SK-N-SH (cell line): ENCODE measurements at regions not wholly inside any gene's neighbourhood (a gene's known extent, or its start where the extent isn't known, plus 50 kb on each side); places are given as distances from the start of the nearest gene placed in this dataset.

Experiments
- CTCF ChIA-PET: fragments of 300-600, 350-600 bp; formaldehyde crosslinking; extraction: SDS; loops from one replicate; lab custom pipeline; 2021; lab: Yijun Ruan, JAX
- POLR2A ChIA-PET: fragments of 350-600 bp; sonication (Branson Sonifier 250); formaldehyde crosslinking; extraction: SDS; loops from one replicate; lab custom pipeline; 2020; ENCODE audit warnings: antibody characterized with exemption, inconsistent platforms; lab: Yijun Ruan, JAX
- DNase-seq: peaks from one replicate; pipeline ENCODE4 v3.0.0; 2012
- H2AFZ ChIP-seq: fragments of 200-600 bp; sonication (generic); 2 replicates; pipeline ENCODE4 v1.8.1; 2016; ENCODE audit warnings: antibody characterized with exemption, mild to moderate bottlenecking, low read depth
- H3F3A ChIP-seq: fragments of 200-600 bp; sonication (generic); replicated peaks from 2 replicates; pipeline ENCODE3; 2016; ENCODE audit warnings: antibody characterized with exemption, mild to moderate bottlenecking; ENCODE audit not compliant: insufficient read depth
- H3K27ac ChIP-seq, 2 experiments: fragments of 200-500 bp in 1 of 2; fragments of 200-600 bp in 1 of 2; sonication (Bioruptor generic) in 1 of 2; sonication (generic), shearing (Covaris generic) in 1 of 2; 2 replicates each; pipeline versions ENCODE4 v1.5.1 to v1.6.1; 2014 to 2016; ENCODE audit warnings: low read depth in 2 of 2, inconsistent platforms in 1 of 2, low read length in 1 of 2, mild to moderate bottlenecking in 1 of 2, mixed read lengths in 1 of 2
- H3K27me3 ChIP-seq: fragments of 200-600 bp; sonication (generic), shearing (Covaris generic); 2 replicates; pipeline ENCODE4 v1.6.1; 2016; ENCODE audit warnings: mixed run types; ENCODE audit not compliant: insufficient read depth
- H3K36me3 ChIP-seq, 2 experiments: fragments of 200-500 bp in 1 of 2; fragments of 200-600 bp in 1 of 2; sonication (Bioruptor generic) in 1 of 2; sonication (generic) in 1 of 2; replicated peaks in 1 of 2; 2 replicates each; pipeline versions ENCODE3 to v1.5.1; 2014 to 2016; ENCODE audit warnings: low read length in 1 of 2, mild to moderate bottlenecking in 1 of 2; ENCODE audit not compliant: insufficient read depth in 2 of 2, control insufficient read depth in 1 of 2
- H3K4me1 ChIP-seq, 2 experiments: fragments of 200-500 bp in 1 of 2; fragments of 200-600 bp in 1 of 2; sonication (Bioruptor generic) in 1 of 2; sonication (generic), shearing (Covaris generic) in 1 of 2; 2 replicates each; pipeline versions ENCODE4 v1.5.1 to v1.6.1; 2014 to 2016; ENCODE audit warnings: low read depth in 1 of 2, low read length in 1 of 2, mixed run types in 1 of 2; ENCODE audit not compliant: insufficient read depth in 2 of 2, control insufficient read depth in 1 of 2
- H3K4me2 ChIP-seq: fragments of 200-600 bp; sonication (generic), shearing (Covaris generic); 2 replicates; pipeline ENCODE4 v1.6.1; 2017; ENCODE audit warnings: mixed run types
- H3K4me3 ChIP-seq, 2 experiments: fragments of 200-500 bp in 1 of 2; fragments of 200-600 bp in 1 of 2; sonication (Bioruptor generic) in 1 of 2; sonication (generic), shearing (Covaris generic) in 1 of 2; 2 replicates each; pipeline versions ENCODE4 v1.5.1 to v1.8.1; 2014 to 2016; ENCODE audit warnings: low read depth in 2 of 2, inconsistent platforms in 1 of 2, low read length in 1 of 2, mild to moderate bottlenecking in 1 of 2, mixed read lengths in 1 of 2, moderate library complexity in 1 of 2
- H3K79me2 ChIP-seq: fragments of 200-600 bp; sonication (generic); 2 replicates; pipeline ENCODE4 v1.8.1; 2017; ENCODE audit warnings: mild to moderate bottlenecking; ENCODE audit not compliant: insufficient read depth
- H3K9ac ChIP-seq: fragments of 200-600 bp; sonication (generic); 2 replicates; pipeline ENCODE4 v1.6.1; 2017; ENCODE audit warnings: mixed run types
- H3K9me2 ChIP-seq: fragments of 200-600 bp; sonication (generic); 2 replicates; pipeline ENCODE4 v1.6.1; 2017; ENCODE audit warnings: mixed run types
- H3K9me3 ChIP-seq: fragments of 200-600 bp; sonication (generic); 2 replicates; pipeline ENCODE4 v1.6.1; 2017; ENCODE audit warnings: mixed run types, mild to moderate bottlenecking, moderate library complexity
- H4K20me1 ChIP-seq: fragments of 200-600 bp; sonication (generic); 2 replicates; pipeline ENCODE4 v1.6.1; 2017; ENCODE audit warnings: mild to moderate bottlenecking, mixed run types; ENCODE audit not compliant: insufficient read depth
- ELF1 ChIP-seq: IDR thresholded peaks from 2 replicates; pipeline ENCODE4 v1.4.0; 2012
- EP300 ChIP-seq, 2 experiments: IDR thresholded peaks; 2 replicates each; pipeline versions ENCODE4 v1.4.0 to v1.6.1; 2012; ENCODE audit warnings: borderline replicate concordance in 1 of 2, low read depth in 1 of 2, low read length in 1 of 2
- FOXJ3 ChIP-seq: sonication (generic); formaldehyde crosslinking; IDR thresholded peaks from 2 replicates; pipeline ENCODE4 v1.5.1; 2020; ENCODE audit warnings: mild to moderate bottlenecking, missing genetic modification reagents
- FOXM1 ChIP-seq: IDR thresholded peaks from 2 replicates; pipeline ENCODE4 v1.4.0; 2012; ENCODE audit warnings: low read depth, mild to moderate bottlenecking
- GABPA ChIP-seq: IDR thresholded peaks from 2 replicates; pipeline ENCODE4 v1.4.0; 2012; ENCODE audit warnings: low read depth, mild to moderate bottlenecking
- JUND ChIP-seq: IDR thresholded peaks from 2 replicates; pipeline ENCODE4 v1.4.0; 2012
- MEF2A ChIP-seq: IDR thresholded peaks from 2 replicates; pipeline ENCODE4 v1.4.0; 2012; ENCODE audit warnings: low read depth, borderline replicate concordance
- MXI1 ChIP-seq: IDR thresholded peaks from 2 replicates; pipeline ENCODE4 v1.6.1; 2012; ENCODE audit warnings: mild to moderate bottlenecking, low read depth, low read length, improper control_type of control experiment
- NFIC ChIP-seq: IDR thresholded peaks from 2 replicates; pipeline ENCODE4 v1.4.0; 2012; ENCODE audit warnings: borderline replicate concordance
- POLR2AphosphoS5 ChIP-seq: IDR thresholded peaks from 2 replicates; pipeline ENCODE4 v1.6.1; 2012; ENCODE audit warnings: low read depth, low read length
- RCOR1 ChIP-seq: fragments of 150-350 bp; IDR thresholded peaks from 2 replicates; pipeline ENCODE4 v1.6.1; 2017; ENCODE audit warnings: antibody characterized with exemption, low read length
- RFX5 ChIP-seq: IDR thresholded peaks from 2 replicates; pipeline ENCODE4 v1.6.1; 2012; ENCODE audit warnings: mild to moderate bottlenecking, improper control_type of control experiment, low read length
- RXRA ChIP-seq: IDR thresholded peaks from 2 replicates; pipeline ENCODE4 v1.4.0; 2012; ENCODE audit warnings: low read depth, mild to moderate bottlenecking, borderline replicate concordance
- TCF12 ChIP-seq: IDR thresholded peaks from 2 replicates; pipeline ENCODE4 v1.4.0; 2012
- WGBS: methylation state at CpG from one replicate; pipeline ENCODE4 v1.1.6; 2017; ENCODE audit warnings: low lambda C conversion rate; 5-methylcytosine and 5-hydroxymethylcytosine counted together
- TF ChIP-seq, protein P1 (sequence below): IDR thresholded peaks from 2 replicates; pipeline ENCODE4 v1.4.0; 2012; ENCODE audit warnings: low read depth, borderline replicate concordance
- TF ChIP-seq, protein P2 (sequence below): IDR thresholded peaks from 2 replicates; pipeline ENCODE4 v1.4.0; 2012; ENCODE audit warnings: low read depth
- TF ChIP-seq, protein P3 (sequence below): IDR thresholded peaks from 2 replicates; pipeline ENCODE4 v1.6.1; 2012; ENCODE audit warnings: mild to moderate bottlenecking, low read depth, low read length, moderate library complexity
- TF ChIP-seq, protein P4 (sequence below): IDR thresholded peaks from 2 replicates; pipeline ENCODE4; 2012
- TF ChIP-seq, protein P5 (sequence below): IDR thresholded peaks from 2 replicates; pipeline ENCODE4 v1.4.0; 2012; ENCODE audit warnings: low read depth, borderline replicate concordance
- TF ChIP-seq, protein P6 (sequence below): fragments of 200-600 bp; sonication (generic); IDR thresholded peaks from 2 replicates; pipeline ENCODE4 v1.6.1; 2017; ENCODE audit warnings: antibody characterized with exemption, mild to moderate bottlenecking, moderate library complexity

DNA sequence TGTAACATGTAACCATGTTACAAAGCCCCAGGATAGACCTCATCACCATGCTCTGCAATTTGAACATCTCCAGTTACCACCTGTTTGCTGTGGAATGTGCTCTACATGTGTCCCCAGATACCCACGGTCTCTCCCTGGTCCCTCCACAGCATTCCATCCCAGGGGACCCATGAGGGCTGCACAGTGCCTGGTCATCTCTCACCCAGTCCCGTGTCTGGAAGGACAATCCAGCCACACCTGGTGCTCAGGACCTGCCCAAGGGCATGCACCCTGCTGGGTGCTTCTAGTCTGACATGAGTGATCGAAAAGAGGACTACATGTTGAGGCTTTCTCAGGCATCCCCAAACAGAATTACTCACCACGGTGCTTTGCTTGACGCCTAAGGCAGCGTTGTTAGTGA lies 119.6 kb upstream of the ATP10A start (continued):
- TF ChIP-seq, protein P1, sequence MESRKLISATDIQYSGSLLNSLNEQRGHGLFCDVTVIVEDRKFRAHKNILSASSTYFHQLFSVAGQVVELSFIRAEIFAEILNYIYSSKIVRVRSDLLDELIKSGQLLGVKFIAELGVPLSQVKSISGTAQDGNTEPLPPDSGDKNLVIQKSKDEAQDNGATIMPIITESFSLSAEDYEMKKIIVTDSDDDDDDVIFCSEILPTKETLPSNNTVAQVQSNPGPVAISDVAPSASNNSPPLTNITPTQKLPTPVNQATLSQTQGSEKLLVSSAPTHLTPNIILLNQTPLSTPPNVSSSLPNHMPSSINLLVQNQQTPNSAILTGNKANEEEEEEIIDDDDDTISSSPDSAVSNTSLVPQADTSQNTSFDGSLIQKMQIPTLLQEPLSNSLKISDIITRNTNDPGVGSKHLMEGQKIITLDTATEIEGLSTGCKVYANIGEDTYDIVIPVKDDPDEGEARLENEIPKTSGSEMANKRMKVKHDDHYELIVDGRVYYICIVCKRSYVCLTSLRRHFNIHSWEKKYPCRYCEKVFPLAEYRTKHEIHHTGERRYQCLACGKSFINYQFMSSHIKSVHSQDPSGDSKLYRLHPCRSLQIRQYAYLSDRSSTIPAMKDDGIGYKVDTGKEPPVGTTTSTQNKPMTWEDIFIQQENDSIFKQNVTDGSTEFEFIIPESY, result no peak

DNA sequence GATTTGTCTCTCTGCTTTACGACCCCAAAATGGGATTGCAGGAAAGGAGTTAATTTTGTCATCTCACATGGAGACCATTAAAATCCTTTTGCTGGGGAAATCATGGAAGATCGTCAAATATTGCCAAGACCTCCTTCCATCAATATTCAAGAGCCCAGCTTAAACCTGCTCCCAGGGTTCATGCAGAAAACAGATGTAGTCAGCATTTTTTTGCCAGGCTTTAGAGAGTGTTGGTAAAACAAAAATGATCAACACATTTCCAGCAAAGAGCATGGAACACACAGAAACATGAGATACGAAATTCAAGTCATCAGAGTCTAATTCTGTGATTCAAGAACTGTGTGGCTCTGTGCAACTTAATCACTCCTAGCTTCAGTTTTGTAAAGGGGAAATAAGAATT lies 118.0 kb upstream of the ATP10A start:
- no peaks in the 10 kb centered on the region for H4K20me1 ChIP-seq
- H3K4me3 ChIP-seq, result no peak overlapping the region
- DNase-seq, result no peak
- WGBS, result 10% methylated on average over 3 of the region's 3 CpGs
- no peak overlapping the region for H3K9ac ChIP-seq
- no peaks in the 10 kb centered on the region for H3K27me3 ChIP-seq
- no peaks in the 10 kb centered on the region for H3K9me2 ChIP-seq
- H3K9me3 ChIP-seq, result no peaks in the 10 kb centered on the region
- POLR2A ChIA-PET, result no interaction called here
- no peaks in the 10 kb centered on the region for H3K79me2 ChIP-seq
- H3K4me2 ChIP-seq, result no peak overlapping the region
- TF ChIP-seq, protein P2, sequence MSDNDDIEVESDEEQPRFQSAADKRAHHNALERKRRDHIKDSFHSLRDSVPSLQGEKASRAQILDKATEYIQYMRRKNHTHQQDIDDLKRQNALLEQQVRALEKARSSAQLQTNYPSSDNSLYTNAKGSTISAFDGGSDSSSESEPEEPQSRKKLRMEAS, result no peak
- TF ChIP-seq, protein P3, sequence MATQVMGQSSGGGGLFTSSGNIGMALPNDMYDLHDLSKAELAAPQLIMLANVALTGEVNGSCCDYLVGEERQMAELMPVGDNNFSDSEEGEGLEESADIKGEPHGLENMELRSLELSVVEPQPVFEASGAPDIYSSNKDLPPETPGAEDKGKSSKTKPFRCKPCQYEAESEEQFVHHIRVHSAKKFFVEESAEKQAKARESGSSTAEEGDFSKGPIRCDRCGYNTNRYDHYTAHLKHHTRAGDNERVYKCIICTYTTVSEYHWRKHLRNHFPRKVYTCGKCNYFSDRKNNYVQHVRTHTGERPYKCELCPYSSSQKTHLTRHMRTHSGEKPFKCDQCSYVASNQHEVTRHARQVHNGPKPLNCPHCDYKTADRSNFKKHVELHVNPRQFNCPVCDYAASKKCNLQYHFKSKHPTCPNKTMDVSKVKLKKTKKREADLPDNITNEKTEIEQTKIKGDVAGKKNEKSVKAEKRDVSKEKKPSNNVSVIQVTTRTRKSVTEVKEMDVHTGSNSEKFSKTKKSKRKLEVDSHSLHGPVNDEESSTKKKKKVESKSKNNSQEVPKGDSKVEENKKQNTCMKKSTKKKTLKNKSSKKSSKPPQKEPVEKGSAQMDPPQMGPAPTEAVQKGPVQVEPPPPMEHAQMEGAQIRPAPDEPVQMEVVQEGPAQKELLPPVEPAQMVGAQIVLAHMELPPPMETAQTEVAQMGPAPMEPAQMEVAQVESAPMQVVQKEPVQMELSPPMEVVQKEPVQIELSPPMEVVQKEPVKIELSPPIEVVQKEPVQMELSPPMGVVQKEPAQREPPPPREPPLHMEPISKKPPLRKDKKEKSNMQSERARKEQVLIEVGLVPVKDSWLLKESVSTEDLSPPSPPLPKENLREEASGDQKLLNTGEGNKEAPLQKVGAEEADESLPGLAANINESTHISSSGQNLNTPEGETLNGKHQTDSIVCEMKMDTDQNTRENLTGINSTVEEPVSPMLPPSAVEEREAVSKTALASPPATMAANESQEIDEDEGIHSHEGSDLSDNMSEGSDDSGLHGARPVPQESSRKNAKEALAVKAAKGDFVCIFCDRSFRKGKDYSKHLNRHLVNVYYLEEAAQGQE, result no peak
- TF ChIP-seq EP300 (IDR thresholded peaks at IDR 0.05; ENCODE audit: borderline replicate concordance in 1 of 2, low read depth in 1 of 2, low read length in 1 of 2) (no peak), ELF1 (no peak), MEF2A (no peak), JUND (no peak), FOXJ3 (CRISPR knock-in tag) (no peak), RXRA (no peak), TCF12 (no peak), NFIC (no peak), POLR2AphosphoS5 (no peak), MXI1 (no peak), RFX5 (no peak), RCOR1 (no peak), GABPA (no peak), FOXM1 (no peak)
- TF ChIP-seq, protein P4, sequence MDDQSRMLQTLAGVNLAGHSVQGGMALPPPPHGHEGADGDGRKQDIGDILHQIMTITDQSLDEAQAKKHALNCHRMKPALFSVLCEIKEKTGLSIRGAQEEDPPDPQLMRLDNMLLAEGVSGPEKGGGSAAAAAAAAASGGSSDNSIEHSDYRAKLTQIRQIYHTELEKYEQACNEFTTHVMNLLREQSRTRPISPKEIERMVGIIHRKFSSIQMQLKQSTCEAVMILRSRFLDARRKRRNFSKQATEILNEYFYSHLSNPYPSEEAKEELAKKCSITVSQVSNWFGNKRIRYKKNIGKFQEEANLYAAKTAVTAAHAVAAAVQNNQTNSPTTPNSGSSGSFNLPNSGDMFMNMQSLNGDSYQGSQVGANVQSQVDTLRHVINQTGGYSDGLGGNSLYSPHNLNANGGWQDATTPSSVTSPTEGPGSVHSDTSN, result no peak
- TF ChIP-seq, protein P5, sequence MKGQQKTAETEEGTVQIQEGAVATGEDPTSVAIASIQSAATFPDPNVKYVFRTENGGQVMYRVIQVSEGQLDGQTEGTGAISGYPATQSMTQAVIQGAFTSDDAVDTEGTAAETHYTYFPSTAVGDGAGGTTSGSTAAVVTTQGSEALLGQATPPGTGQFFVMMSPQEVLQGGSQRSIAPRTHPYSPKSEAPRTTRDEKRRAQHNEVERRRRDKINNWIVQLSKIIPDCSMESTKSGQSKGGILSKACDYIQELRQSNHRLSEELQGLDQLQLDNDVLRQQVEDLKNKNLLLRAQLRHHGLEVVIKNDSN, result no peak
- TF ChIP-seq, protein P6, sequence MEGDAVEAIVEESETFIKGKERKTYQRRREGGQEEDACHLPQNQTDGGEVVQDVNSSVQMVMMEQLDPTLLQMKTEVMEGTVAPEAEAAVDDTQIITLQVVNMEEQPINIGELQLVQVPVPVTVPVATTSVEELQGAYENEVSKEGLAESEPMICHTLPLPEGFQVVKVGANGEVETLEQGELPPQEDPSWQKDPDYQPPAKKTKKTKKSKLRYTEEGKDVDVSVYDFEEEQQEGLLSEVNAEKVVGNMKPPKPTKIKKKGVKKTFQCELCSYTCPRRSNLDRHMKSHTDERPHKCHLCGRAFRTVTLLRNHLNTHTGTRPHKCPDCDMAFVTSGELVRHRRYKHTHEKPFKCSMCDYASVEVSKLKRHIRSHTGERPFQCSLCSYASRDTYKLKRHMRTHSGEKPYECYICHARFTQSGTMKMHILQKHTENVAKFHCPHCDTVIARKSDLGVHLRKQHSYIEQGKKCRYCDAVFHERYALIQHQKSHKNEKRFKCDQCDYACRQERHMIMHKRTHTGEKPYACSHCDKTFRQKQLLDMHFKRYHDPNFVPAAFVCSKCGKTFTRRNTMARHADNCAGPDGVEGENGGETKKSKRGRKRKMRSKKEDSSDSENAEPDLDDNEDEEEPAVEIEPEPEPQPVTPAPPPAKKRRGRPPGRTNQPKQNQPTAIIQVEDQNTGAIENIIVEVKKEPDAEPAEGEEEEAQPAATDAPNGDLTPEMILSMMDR, result no peak
- TF ChIP-seq, all 33 proteins: peak for 0
- CTCF ChIA-PET, result no interaction called here
- Histone ChIP-seq H3F3A (no peaks in the 10 kb centered on the region), H3K4me1 (no peaks in the 10 kb centered on the region), H3K36me3 (no peaks in the 10 kb centered on the region), H2AFZ (no peak overlapping the region), H3K27ac (no peak overlapping the region)
